ENCODE measurements at regions not wholly inside any gene's neighbourhood (a gene's known extent, or its start where the extent isn't known, plus 50 kb on each side); places are given as distances from the start of the nearest gene placed in this dataset.

GRCh38 chr3:106029954-106030626 is 161.3 kb upstream of the CBLB start:
- H3K9me3 ChIP-seq (ENCODE audit: severe bottlenecking), result no peaks in the 10 kb centered on the region
- no peak for TF ChIP-seq CTCF (IDR thresholded peaks at IDR 0.05; ENCODE audit: poor library complexity, severe bottlenecking)
- ATAC-seq (ENCODE audit: low read depth) (peak; percentile 60), DNase-seq (ENCODE audit: low spot score) (no peak)
- no peak overlapping the region for H3K4me3 ChIP-seq (ENCODE audit: severe bottlenecking)
- no peaks in the 10 kb centered on the region for H3K36me3 ChIP-seq (ENCODE audit: low read depth)
- peaks cover 59% of the 10 kb centered on the region for H3K4me1 ChIP-seq (ENCODE audit: insufficient read depth, poor library complexity, severe bottlenecking)
- peak overlapping the region; percentile 88 for H3K27ac ChIP-seq (ENCODE audit: poor library complexity, severe bottlenecking)
- no peaks in the 10 kb centered on the region for H3K27me3 ChIP-seq (ENCODE audit: insufficient read depth, poor library complexity, severe bottlenecking)

GRCh38 chr3:106030627-106030963 is 161.8 kb upstream of the CBLB start:
- H3K4me1 ChIP-seq (ENCODE audit: insufficient read depth, poor library complexity, severe bottlenecking), result peaks cover 54% of the 10 kb centered on the region
- DNase-seq (ENCODE audit: low spot score), result no peak
- ATAC-seq (ENCODE audit: low read depth), result peak; percentile 77

GRCh38 chr3:106032479-106032878 is 163.7 kb upstream of the CBLB start:
- ATAC-seq (ENCODE audit: low read depth) (no peak), DNase-seq (ENCODE audit: low spot score) (no peak)
- no peak for TF ChIP-seq CTCF (IDR thresholded peaks at IDR 0.05; ENCODE audit: poor library complexity, severe bottlenecking)
- no peaks in the 10 kb centered on the region for H3K9me3 ChIP-seq (ENCODE audit: severe bottlenecking)
- no peaks in the 10 kb centered on the region for H3K36me3 ChIP-seq (ENCODE audit: low read depth)
- no peak overlapping the region for H3K27ac ChIP-seq (ENCODE audit: poor library complexity, severe bottlenecking)
- H3K4me3 ChIP-seq (ENCODE audit: severe bottlenecking), result no peak overlapping the region
- H3K27me3 ChIP-seq (ENCODE audit: insufficient read depth, poor library complexity, severe bottlenecking), result no peaks in the 10 kb centered on the region
- H3K4me1 ChIP-seq (ENCODE audit: insufficient read depth, poor library complexity, severe bottlenecking), result peaks cover 43% of the 10 kb centered on the region

More at GRCh38 chr3:106030627-106030963, 161.8 kb upstream of the CBLB start:
- H3K27ac ChIP-seq (ENCODE audit: poor library complexity, severe bottlenecking), result peak overlapping the region; percentile 88
- no peaks in the 10 kb centered on the region for H3K27me3 ChIP-seq (ENCODE audit: insufficient read depth, poor library complexity, severe bottlenecking)
- no peak overlapping the region for H3K4me3 ChIP-seq (ENCODE audit: severe bottlenecking)
- H3K36me3 ChIP-seq (ENCODE audit: low read depth), result no peaks in the 10 kb centered on the region
- H3K9me3 ChIP-seq (ENCODE audit: severe bottlenecking), result no peaks in the 10 kb centered on the region
- no peak for TF ChIP-seq CTCF (IDR thresholded peaks at IDR 0.05; ENCODE audit: poor library complexity, severe bottlenecking)

GRCh38 chr3:106033654-106034053 is 164.8 kb upstream of the CBLB start:
- no peaks in the 10 kb centered on the region for H3K36me3 ChIP-seq (ENCODE audit: low read depth)
- peaks cover 38% of the 10 kb centered on the region for H3K4me1 ChIP-seq (ENCODE audit: insufficient read depth, poor library complexity, severe bottlenecking)
- H3K27me3 ChIP-seq (ENCODE audit: insufficient read depth, poor library complexity, severe bottlenecking), result no peaks in the 10 kb centered on the region
- no peak overlapping the region for H3K27ac ChIP-seq (ENCODE audit: poor library complexity, severe bottlenecking)
- no peak overlapping the region for H3K4me3 ChIP-seq (ENCODE audit: severe bottlenecking)
- ATAC-seq (ENCODE audit: low read depth) (no peak), DNase-seq (ENCODE audit: low spot score) (no peak)
- TF ChIP-seq CTCF (IDR thresholded peaks at IDR 0.05; ENCODE audit: poor library complexity, severe bottlenecking), result no peak
- no peaks in the 10 kb centered on the region for H3K9me3 ChIP-seq (ENCODE audit: severe bottlenecking)

GRCh38 chr3:106034313-106034712 is 165.5 kb upstream of the CBLB start:
- H3K4me1 ChIP-seq (ENCODE audit: insufficient read depth, poor library complexity, severe bottlenecking), result peaks cover 31% of the 10 kb centered on the region
- TF ChIP-seq CTCF (IDR thresholded peaks at IDR 0.05; ENCODE audit: poor library complexity, severe bottlenecking), result no peak
- no peaks in the 10 kb centered on the region for H3K36me3 ChIP-seq (ENCODE audit: low read depth)
- no peak for DNase-seq (ENCODE audit: low spot score)
- ATAC-seq (ENCODE audit: low read depth), result peak; percentile 78
- no peaks in the 10 kb centered on the region for H3K27me3 ChIP-seq (ENCODE audit: insufficient read depth, poor library complexity, severe bottlenecking)
- H3K9me3 ChIP-seq (ENCODE audit: severe bottlenecking), result no peaks in the 10 kb centered on the region
- no peak overlapping the region for H3K27ac ChIP-seq (ENCODE audit: poor library complexity, severe bottlenecking)
- H3K4me3 ChIP-seq (ENCODE audit: severe bottlenecking), result no peak overlapping the region
